ENCODE measurements at regions not wholly inside any gene's neighbourhood (a gene's known extent, or its start where the extent isn't known, plus 50 kb on each side); places are given as distances from the start of the nearest gene placed in this dataset.
"Not testable (repeated sequence)": the region's sequence is repeated elsewhere in the genome, so short reads cannot be mapped to it uniquely, and the experiment has no call there.

GRCh38 chr22:22193923-22194322 is 50.7 kb upstream of the VPREB1 start:
- Histone ChIP-seq H3K9me3 (ENCODE audit: control insufficient read depth in 1 of 2, insufficient read depth in 1 of 2, low read length in 2 of 2) (no peaks in the 10 kb centered on the region), H3K36me3 (ENCODE audit: insufficient read depth, low read length) (no peaks in the 10 kb centered on the region), H3K4me1 (ENCODE audit: insufficient read depth, low read length) (no peaks in the 10 kb centered on the region), H3K27me3 (ENCODE audit: control insufficient read depth in 1 of 2, insufficient read depth in 2 of 2, low read length in 2 of 2) (peaks cover 0 to 5% of the 10 kb centered on the region in 2 experiments), H3K27ac (ENCODE audit: low read depth in 1 of 2, low read length in 2 of 2) (no peak overlapping the region), H3K4me3 (ENCODE audit: low read length) (no peak overlapping the region)
- Mint-ChIP-seq H3K4me3 (no peak overlapping the region), H3K4me1 (ENCODE audit: low read depth) (no peaks in the 10 kb centered on the region), H3K36me3 (ENCODE audit: low read depth) (no peaks in the 10 kb centered on the region), H3K27ac (no peak overlapping the region), H3K27me3 (peaks cover 52% of the 10 kb centered on the region), H3K9me3 (no peaks in the 10 kb centered on the region)
- ChIA-PET CTCF (no interaction called here), POLR2A (no interaction called here)
- intact Hi-C loops (cut with DNase I, micrococcal nuclease): loop anchor here in 1 of 2 experiments (2.0 kb wide), 1 partner anchor 37 kb away; no protein-coding TSS in a partner anchor
- ATAC-seq (ENCODE audit: poor library complexity) (no peak), DNase-seq (no peak)
- TF ChIP-seq CTCF (IDR thresholded peaks at IDR 0.05): no peak

DNA sequence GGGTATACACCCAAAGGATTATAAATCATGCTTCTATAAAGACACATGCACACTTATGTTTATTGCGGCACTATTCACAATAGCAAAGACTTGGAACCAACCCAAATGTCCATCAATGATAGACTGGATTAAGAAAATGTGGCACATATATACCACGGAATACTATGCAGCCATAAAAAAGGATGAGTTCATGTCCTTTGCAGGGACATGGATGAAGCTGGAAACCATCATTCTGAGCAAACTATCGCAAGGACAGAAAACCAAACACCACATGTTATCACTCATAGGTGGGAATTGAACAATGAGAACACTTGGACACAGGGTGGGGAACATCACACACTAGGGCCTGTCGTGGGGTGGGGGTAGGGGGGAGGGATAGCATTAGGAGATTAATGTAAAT is 51.1 kb upstream of the VPREB1 start:
- H3K36me3 Mint-ChIP-seq (ENCODE audit: low read depth); POLR2A ChIA-PET; H3K27ac ChIP-seq (ENCODE audit: low read depth in 1 of 2, low read length in 2 of 2); H3K4me1 Mint-ChIP-seq (ENCODE audit: low read depth); ATAC-seq (ENCODE audit: poor library complexity); CTCF ChIA-PET; DNase-seq; H3K27ac Mint-ChIP-seq; H3K4me3 Mint-ChIP-seq; H3K9me3 Mint-ChIP-seq; intact Hi-C loops (cut with DNase I, micrococcal nuclease); H3K9me3 ChIP-seq (ENCODE audit: control insufficient read depth in 1 of 2, insufficient read depth in 1 of 2, low read length in 2 of 2); H3K4me1 ChIP-seq (ENCODE audit: insufficient read depth, low read length); H3K36me3 ChIP-seq (ENCODE audit: insufficient read depth, low read length); H3K4me3 ChIP-seq (ENCODE audit: low read length); H3K27me3 ChIP-seq (ENCODE audit: control insufficient read depth in 1 of 2, insufficient read depth in 2 of 2, low read length in 2 of 2): not testable (repeated sequence)
- peaks cover 52% of the 10 kb centered on the region for H3K27me3 Mint-ChIP-seq

DNA sequence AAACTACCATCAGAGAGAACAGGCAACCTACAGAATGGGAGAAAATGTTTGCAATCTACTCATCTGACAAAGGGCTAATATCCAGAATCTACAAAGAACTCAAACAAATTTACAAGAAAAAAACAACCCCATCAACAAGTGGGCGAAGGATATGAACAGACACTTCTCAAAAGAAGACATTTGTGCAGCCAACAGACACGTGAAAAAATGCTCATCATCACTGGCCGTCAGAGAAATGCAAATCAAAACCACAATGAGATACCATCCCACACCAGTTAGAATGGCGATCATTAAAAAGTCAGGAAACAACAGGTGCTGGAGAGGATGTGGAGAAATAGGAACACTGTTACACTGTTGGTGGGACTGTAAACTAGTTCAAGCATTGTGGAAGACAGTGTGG is 51.6 kb upstream of the VPREB1 start:
- H3K9me3 Mint-ChIP-seq; intact Hi-C loops (cut with DNase I, micrococcal nuclease); ATAC-seq (ENCODE audit: poor library complexity); H3K9me3 ChIP-seq (ENCODE audit: control insufficient read depth in 1 of 2, insufficient read depth in 1 of 2, low read length in 2 of 2); H3K27me3 ChIP-seq (ENCODE audit: control insufficient read depth in 1 of 2, insufficient read depth in 2 of 2, low read length in 2 of 2); H3K36me3 Mint-ChIP-seq (ENCODE audit: low read depth); H3K4me3 ChIP-seq (ENCODE audit: low read length); CTCF ChIA-PET; DNase-seq; POLR2A ChIA-PET; H3K4me1 Mint-ChIP-seq (ENCODE audit: low read depth); H3K4me1 ChIP-seq (ENCODE audit: insufficient read depth, low read length); H3K36me3 ChIP-seq (ENCODE audit: insufficient read depth, low read length); H3K27ac ChIP-seq (ENCODE audit: low read depth in 1 of 2, low read length in 2 of 2); H3K27ac Mint-ChIP-seq; H3K4me3 Mint-ChIP-seq: not testable (repeated sequence)
- H3K27me3 Mint-ChIP-seq: peaks cover 49% of the 10 kb centered on the region

DNA sequence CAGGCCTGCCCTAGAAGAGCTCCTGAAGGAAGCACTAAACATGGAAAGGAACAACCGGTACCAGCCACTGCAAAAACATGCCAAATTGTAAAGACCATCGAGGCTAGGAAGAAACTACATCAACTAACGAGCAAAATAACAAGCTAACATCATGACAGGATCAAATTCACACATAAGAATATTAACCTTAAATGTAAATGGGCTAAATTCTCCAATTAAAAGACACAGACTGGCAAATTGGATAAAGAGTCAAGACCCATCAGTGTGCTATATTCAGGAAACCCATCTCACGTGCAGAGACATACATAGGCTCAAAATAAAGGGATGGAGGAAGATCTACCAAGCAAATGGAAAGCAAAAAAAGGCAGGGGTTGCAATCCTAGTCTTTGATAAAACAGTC is 54.8 kb upstream of the VPREB1 start:
- H3K9me3 Mint-ChIP-seq; H3K4me3 ChIP-seq (ENCODE audit: low read length); H3K27ac Mint-ChIP-seq; H3K9me3 ChIP-seq (ENCODE audit: control insufficient read depth in 1 of 2, insufficient read depth in 1 of 2, low read length in 2 of 2); H3K36me3 ChIP-seq (ENCODE audit: insufficient read depth, low read length); POLR2A ChIA-PET; H3K27me3 ChIP-seq (ENCODE audit: control insufficient read depth in 1 of 2, insufficient read depth in 2 of 2, low read length in 2 of 2); DNase-seq; H3K4me1 Mint-ChIP-seq (ENCODE audit: low read depth); ATAC-seq (ENCODE audit: poor library complexity); H3K27ac ChIP-seq (ENCODE audit: low read depth in 1 of 2, low read length in 2 of 2); H3K4me1 ChIP-seq (ENCODE audit: insufficient read depth, low read length); H3K36me3 Mint-ChIP-seq (ENCODE audit: low read depth); intact Hi-C loops (cut with DNase I, micrococcal nuclease); H3K4me3 Mint-ChIP-seq: not testable (repeated sequence)
- peaks cover 53% of the 10 kb centered on the region for H3K27me3 Mint-ChIP-seq
- CTCF ChIA-PET: interaction anchor here (1.6 kb wide), 1 partner anchor 10 kb away, joined by 3 read pairs; no protein-coding TSS in a partner anchor

- H3K27me3 Mint-ChIP-seq: peaks cover 68% of the 10 kb centered on the region
- H3K27ac Mint-ChIP-seq; H3K36me3 Mint-ChIP-seq (ENCODE audit: low read depth); H3K36me3 ChIP-seq (ENCODE audit: insufficient read depth, low read length); H3K9me3 Mint-ChIP-seq; CTCF ChIA-PET; H3K4me3 ChIP-seq (ENCODE audit: low read length); intact Hi-C loops (cut with DNase I, micrococcal nuclease); H3K27ac ChIP-seq (ENCODE audit: low read depth in 1 of 2, low read length in 2 of 2); H3K4me3 Mint-ChIP-seq; H3K4me1 Mint-ChIP-seq (ENCODE audit: low read depth); H3K27me3 ChIP-seq (ENCODE audit: control insufficient read depth in 1 of 2, insufficient read depth in 2 of 2, low read length in 2 of 2); POLR2A ChIA-PET; DNase-seq; ATAC-seq (ENCODE audit: poor library complexity); H3K4me1 ChIP-seq (ENCODE audit: insufficient read depth, low read length); H3K9me3 ChIP-seq (ENCODE audit: control insufficient read depth in 1 of 2, insufficient read depth in 1 of 2, low read length in 2 of 2): not testable (repeated sequence)
Measured at GRCh38 chr22:22187863-22188262, 56.7 kb upstream of the VPREB1 start.

Measured in CD4-positive, alpha-beta T cell (primary cell).